MCF 10A (cell line): ENCODE measurements at regions not wholly inside any gene's neighbourhood (a gene's known extent, or its start where the extent isn't known, plus 50 kb on each side); places are given as distances from the start of the nearest gene placed in this dataset.
"Not testable (repeated sequence)": the region's sequence is repeated elsewhere in the genome, so short reads cannot be mapped to it uniquely, and the experiment has no call there.

ENCODE experiments used
- BruUV-seq: library from RNA; stranded (reverse); fragments of 400-500 nt; replicated peaks from 2 replicates; lab custom pipeline; 2021; lab: Mats Ljungman, UMichigan
- CTCF ChIA-PET: fragments of 300-600 bp; sonication (Branson Sonifier 250); formaldehyde crosslinking; extraction: SDS; loops from one replicate; lab custom pipeline; 2021; ENCODE audit warnings: antibody characterized with exemption, inconsistent platforms; lab: Yijun Ruan, JAX
- POLR2A ChIA-PET: fragments of 300-600, 350-650 bp; sonication (Branson Sonifier 250); formaldehyde crosslinking; extraction: SDS; loops from one replicate; lab custom pipeline; 2020; ENCODE audit warnings: antibody characterized with exemption, inconsistent platforms; lab: Yijun Ruan, JAX
- DNase-seq: peaks from one replicate; pipeline ENCODE4 v3.0.0-alpha.2; 2018; ENCODE audit not compliant: unreplicated experiment
- H3K27ac Mint-ChIP-seq: one replicate; pipeline ENCODE4 v1.8.0; 2022; ENCODE audit warnings: mild to moderate bottlenecking, low read depth, mixed read lengths; ENCODE audit not compliant: unreplicated experiment
- H3K27me3 Mint-ChIP-seq: one replicate; pipeline ENCODE4 v1.8.0; 2022; ENCODE audit warnings: mixed read lengths; ENCODE audit not compliant: insufficient read depth, unreplicated experiment
- H3K36me3 Mint-ChIP-seq: one replicate; pipeline ENCODE4 v1.8.0; 2022; ENCODE audit warnings: mild to moderate bottlenecking, moderate library complexity, mixed read lengths; ENCODE audit not compliant: insufficient read depth, unreplicated experiment
- H3K4me1 Mint-ChIP-seq: one replicate; pipeline ENCODE4 v1.8.0; 2022; ENCODE audit warnings: mixed read lengths; ENCODE audit not compliant: insufficient read depth, unreplicated experiment
- H3K4me3 Mint-ChIP-seq: one replicate; pipeline ENCODE4 v1.8.0; 2022; ENCODE audit warnings: mild to moderate bottlenecking, moderate library complexity, mixed read lengths; ENCODE audit not compliant: unreplicated experiment
- H3K9me3 Mint-ChIP-seq: one replicate; pipeline ENCODE4 v1.8.0; 2022; ENCODE audit warnings: mixed read lengths; ENCODE audit not compliant: unreplicated experiment
- intact Hi-C: fragments of 100-400 bp; cut with micrococcal nuclease; formaldehyde crosslinking; loops from 2 replicates; pipeline ENCODE4 v1.14.1; 2022
- TF ChIP-seq, protein P1 (sequence below): fragments of 200-600 bp; IDR thresholded peaks from one replicate; pipeline ENCODE4 v1.8.0; 2022; ENCODE audit warnings: antibody characterized with exemption, mild to moderate bottlenecking; ENCODE audit not compliant: unreplicated experiment

DNA sequence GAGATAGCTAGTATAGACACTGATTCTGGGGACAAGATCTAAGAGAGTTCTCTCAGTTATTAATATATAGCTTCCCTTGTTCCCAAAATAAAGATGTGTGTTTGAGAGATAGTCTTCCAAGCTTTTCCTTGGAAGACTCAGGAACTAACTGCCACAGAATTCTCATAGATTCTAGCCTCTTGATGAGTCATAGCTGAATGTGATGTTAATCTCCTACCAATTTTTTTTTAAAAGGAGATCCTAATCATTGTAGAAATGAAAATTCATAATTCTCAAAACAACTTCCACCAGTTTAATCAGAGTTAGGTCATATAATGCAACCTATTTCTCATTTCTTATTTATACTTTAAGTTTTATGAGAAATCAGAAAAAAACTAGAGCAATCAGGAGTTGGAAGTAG, 148.8 kb downstream of the JRKL start:
- H3K9me3 Mint-ChIP-seq: no peaks in the 10 kb centered on the region
- CTCF ChIA-PET: interaction anchor here (0.6 kb wide), 1 partner anchor 224 kb away, joined by 3 read pairs; no protein-coding TSS in a partner anchor
- no peaks in the 10 kb centered on the region for H3K36me3 Mint-ChIP-seq
- intact Hi-C loops: no loop called here
- BruUV-seq: no TSS peak
- H3K4me1 Mint-ChIP-seq: no peaks in the 10 kb centered on the region
- H3K27me3 Mint-ChIP-seq: peaks cover 63% of the 10 kb centered on the region
- no peak overlapping the region for H3K4me3 Mint-ChIP-seq
- TF ChIP-seq, protein P1, sequence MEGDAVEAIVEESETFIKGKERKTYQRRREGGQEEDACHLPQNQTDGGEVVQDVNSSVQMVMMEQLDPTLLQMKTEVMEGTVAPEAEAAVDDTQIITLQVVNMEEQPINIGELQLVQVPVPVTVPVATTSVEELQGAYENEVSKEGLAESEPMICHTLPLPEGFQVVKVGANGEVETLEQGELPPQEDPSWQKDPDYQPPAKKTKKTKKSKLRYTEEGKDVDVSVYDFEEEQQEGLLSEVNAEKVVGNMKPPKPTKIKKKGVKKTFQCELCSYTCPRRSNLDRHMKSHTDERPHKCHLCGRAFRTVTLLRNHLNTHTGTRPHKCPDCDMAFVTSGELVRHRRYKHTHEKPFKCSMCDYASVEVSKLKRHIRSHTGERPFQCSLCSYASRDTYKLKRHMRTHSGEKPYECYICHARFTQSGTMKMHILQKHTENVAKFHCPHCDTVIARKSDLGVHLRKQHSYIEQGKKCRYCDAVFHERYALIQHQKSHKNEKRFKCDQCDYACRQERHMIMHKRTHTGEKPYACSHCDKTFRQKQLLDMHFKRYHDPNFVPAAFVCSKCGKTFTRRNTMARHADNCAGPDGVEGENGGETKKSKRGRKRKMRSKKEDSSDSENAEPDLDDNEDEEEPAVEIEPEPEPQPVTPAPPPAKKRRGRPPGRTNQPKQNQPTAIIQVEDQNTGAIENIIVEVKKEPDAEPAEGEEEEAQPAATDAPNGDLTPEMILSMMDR: no peak
- DNase-seq: no peak
- H3K27ac Mint-ChIP-seq: no peak overlapping the region
- POLR2A ChIA-PET: no interaction called here

DNA sequence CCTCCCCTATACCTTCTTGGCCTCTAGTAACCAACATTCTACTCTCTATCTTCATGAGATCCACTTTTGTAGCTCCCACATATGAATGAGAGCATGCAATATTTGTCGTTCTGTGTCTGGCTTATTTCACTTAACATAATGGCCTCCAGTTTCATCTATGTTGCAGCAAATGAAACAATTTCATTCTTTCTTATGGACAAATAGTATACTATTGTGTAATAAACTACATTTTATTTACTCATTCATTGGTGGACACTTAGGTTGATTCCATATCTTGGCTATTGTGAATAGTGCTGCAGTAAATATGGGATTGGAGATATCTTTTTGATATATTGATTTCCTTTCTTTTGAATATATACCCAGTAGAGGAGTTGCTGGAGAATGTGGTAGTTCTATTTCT, 151.1 kb downstream of the JRKL start:
- no peak overlapping the region for H3K4me3 Mint-ChIP-seq
- H3K27me3 Mint-ChIP-seq: peaks cover 51% of the 10 kb centered on the region
- CTCF ChIA-PET: interaction anchor here (0.6 kb wide), 1 partner anchor 67 kb away, joined by 4 read pairs; no protein-coding TSS in a partner anchor
- intact Hi-C loops: no loop called here
- no peak for DNase-seq
- no peaks in the 10 kb centered on the region for H3K9me3 Mint-ChIP-seq
- BruUV-seq: no TSS peak
- H3K4me1 Mint-ChIP-seq: no peaks in the 10 kb centered on the region
- H3K36me3 Mint-ChIP-seq: no peaks in the 10 kb centered on the region
- POLR2A ChIA-PET: no interaction called here
- H3K27ac Mint-ChIP-seq: no peak overlapping the region
- TF ChIP-seq, protein P1: no peak

DNA sequence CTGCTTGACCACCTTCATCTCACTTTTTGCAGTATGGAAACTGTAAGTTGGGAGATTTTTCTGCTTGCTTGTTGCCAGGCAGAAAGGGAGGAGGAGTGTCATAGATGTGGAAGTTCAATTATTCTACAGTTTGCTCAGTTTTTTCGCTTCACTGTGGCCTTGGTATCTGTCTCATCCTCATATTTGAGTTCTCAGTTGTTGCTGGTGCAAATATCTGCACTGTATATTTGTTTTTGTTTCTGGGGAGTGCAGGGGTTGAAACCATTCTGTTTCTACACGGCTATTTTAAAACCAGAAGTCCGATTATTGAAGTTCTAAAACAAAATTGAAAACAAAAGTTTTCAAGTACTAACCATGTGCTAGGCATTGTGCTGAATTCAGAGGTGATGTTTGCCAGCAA, 153.4 kb downstream of the JRKL start:
- no peaks in the 10 kb centered on the region for H3K4me1 Mint-ChIP-seq
- no peak for DNase-seq
- no peaks in the 10 kb centered on the region for H3K36me3 Mint-ChIP-seq
- H3K27me3 Mint-ChIP-seq: peaks cover 51% of the 10 kb centered on the region
- POLR2A ChIA-PET: no interaction called here
- H3K9me3 Mint-ChIP-seq: no peaks in the 10 kb centered on the region
- no peak overlapping the region for H3K4me3 Mint-ChIP-seq
- intact Hi-C loops: no loop called here
- H3K27ac Mint-ChIP-seq: no peak overlapping the region
- no TSS peak for BruUV-seq
- TF ChIP-seq, protein P1: no peak
- CTCF ChIA-PET: no interaction called here

DNA sequence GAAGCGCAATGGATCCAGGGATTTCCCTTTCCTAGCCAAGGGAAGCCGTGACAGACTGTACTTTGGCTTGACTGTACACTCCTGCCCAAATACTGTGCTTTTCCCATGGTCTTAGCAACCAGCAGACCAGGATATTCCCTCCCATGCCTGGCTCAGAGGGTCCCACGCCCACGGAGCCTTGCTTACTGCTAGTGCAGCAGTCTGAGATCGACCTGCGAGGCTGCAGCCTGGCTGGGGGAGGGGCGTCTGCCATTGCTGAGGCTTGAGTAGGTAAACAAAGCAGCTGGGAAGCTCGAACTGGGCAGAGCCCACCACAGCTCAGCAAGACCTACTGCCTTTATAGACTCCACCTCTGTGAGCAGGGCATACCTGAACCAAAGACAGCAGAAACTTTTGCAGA, 155.4 kb downstream of the JRKL start:
- H3K4me3 Mint-ChIP-seq, H3K27ac Mint-ChIP-seq, intact Hi-C loops, POLR2A ChIA-PET, BruUV-seq, H3K36me3 Mint-ChIP-seq, CTCF ChIA-PET, H3K9me3 Mint-ChIP-seq, H3K4me1 Mint-ChIP-seq, DNase-seq: not testable (repeated sequence)
- peaks cover 59% of the 10 kb centered on the region for H3K27me3 Mint-ChIP-seq

DNA sequence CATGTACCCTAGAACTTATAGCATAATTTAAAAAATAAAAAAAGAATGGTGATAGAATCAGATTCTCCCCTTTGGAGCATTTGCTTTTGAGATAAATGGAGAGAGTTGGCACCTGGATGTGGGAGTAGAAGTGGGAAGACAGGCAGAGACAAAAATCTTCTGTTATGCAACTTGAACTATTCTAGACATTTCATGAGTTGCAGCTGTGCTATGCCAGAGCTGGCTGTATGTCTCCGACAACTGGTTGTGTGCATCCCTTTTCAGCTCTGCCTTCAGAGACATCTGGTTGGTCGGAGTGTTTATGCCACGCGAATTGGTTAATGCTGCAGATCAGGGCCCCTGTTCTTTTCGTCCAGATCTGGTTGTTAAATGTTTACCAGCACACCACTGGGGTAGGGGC, 161.3 kb downstream of the JRKL start:
- DNase-seq: no peak
- no peaks in the 10 kb centered on the region for H3K4me1 Mint-ChIP-seq
- BruUV-seq: no TSS peak
- ChIA-PET POLR2A (no interaction called here), CTCF (no interaction called here)
- H3K36me3 Mint-ChIP-seq: peaks cover 4% of the 10 kb centered on the region
- intact Hi-C loops: no loop called here
- peaks cover 68% of the 10 kb centered on the region for H3K27me3 Mint-ChIP-seq
- no peaks in the 10 kb centered on the region for H3K9me3 Mint-ChIP-seq
- TF ChIP-seq, protein P1: no peak
- H3K27ac Mint-ChIP-seq: no peak overlapping the region
- H3K4me3 Mint-ChIP-seq: no peak overlapping the region
